Medulla oblongata (tissue), 1 donor: ENCODE measurements at regions not wholly inside any gene's neighbourhood (a gene's known extent, or its start where the extent isn't known, plus 50 kb on each side); places are given as distances from the start of the nearest gene placed in this dataset.

Source experiments
- DNase-seq: peaks from one replicate; pipeline ENCODE4 v3.0.0-alpha.2; 2015; ENCODE audit errors: extremely low spot score

DNA sequence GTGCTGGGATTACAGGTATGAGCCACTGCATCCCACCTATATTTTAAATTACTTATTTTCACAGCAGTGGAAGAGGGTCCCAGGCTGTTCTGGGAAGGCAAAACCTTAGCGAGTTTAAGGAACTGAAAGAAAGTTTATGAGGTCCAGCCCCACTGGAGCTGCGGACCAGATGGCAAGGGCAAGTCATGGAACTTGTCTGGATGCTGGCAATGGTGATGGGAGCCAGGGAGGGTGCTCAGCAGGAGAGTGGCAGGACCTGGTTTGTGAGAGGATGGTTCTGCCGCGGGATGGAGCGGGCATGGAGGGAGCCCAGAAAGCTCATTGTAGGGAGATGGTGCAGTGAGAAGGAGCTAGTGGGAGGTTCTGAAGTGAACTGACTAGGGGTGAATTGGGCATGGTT, 50.6 kb upstream of the SLC45A1 start:
- no peak for DNase-seq

DNA sequence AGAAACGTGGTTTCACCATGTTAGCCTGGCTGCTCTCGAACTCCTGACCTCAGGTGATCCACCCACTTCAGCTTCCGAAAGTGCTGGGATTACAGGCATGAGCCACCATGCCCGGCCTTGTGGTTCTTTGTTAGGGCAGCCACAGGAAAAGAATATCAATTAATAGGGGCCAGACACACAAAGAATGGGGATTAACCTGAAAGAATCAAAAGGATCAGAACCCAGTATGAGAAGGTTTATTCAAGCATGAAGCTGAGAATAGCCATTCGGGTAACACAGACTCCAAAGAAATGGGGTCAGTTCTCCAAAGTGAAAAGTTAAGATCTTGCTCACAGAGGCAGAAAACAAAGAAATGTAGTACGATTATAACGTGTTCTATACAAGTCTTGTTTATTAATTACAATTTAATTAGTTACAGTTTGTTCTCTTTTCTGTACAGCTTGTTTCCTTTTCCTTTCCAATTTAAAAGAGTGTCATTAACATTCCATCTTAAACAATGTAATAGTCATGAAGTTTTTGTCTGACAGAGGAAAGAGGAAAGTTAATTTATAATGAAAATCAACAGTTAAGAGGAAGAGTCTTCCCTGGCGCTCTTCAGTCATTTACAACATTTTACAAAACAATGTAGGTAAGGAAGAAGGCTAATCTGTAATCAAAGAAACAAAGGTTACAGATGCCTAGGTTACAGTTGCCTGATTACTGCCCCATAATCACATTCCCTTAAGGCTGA, 51.3 kb upstream of the SLC45A1 start:
- DNase-seq, result no peak

DNA sequence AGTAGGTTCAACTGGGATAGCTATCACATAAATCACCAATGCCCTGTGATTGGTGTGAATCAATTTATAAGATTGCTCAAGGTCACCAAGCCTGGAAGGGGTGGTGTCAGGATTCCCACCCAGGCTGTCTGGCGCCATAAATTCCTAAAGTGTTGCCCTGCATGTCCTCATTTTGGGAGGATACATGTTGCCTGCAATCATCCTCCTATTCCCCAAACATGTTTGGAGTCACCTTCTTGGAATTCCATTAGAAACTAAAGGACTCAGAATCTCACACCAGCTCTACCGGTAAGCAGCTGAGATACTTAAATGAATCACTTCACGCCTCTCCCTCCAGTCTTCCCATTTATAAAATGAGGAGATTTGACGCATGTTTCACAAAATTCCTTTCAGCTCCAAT, 54.1 kb upstream of the SLC45A1 start:
- no peak for DNase-seq

DNA sequence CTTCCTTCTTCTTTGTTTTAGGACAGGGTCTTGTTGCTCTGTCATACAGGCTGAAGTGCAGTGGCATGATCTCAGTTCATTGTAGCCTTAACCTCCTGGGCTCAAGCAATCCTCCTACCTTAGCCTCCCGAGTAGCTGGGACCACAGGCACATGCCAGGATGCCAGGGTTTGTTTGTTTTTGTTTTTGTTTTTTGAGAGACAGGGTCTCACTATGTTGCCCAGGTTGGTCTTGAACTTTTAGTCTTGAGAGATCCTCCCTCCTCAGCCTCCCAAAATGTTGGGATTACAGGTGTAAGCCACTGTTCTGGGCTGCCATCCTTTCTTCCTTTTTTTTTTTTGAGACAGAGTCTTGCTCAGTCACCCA, 56.5 kb upstream of the SLC45A1 start:
- no peak for DNase-seq

DNA sequence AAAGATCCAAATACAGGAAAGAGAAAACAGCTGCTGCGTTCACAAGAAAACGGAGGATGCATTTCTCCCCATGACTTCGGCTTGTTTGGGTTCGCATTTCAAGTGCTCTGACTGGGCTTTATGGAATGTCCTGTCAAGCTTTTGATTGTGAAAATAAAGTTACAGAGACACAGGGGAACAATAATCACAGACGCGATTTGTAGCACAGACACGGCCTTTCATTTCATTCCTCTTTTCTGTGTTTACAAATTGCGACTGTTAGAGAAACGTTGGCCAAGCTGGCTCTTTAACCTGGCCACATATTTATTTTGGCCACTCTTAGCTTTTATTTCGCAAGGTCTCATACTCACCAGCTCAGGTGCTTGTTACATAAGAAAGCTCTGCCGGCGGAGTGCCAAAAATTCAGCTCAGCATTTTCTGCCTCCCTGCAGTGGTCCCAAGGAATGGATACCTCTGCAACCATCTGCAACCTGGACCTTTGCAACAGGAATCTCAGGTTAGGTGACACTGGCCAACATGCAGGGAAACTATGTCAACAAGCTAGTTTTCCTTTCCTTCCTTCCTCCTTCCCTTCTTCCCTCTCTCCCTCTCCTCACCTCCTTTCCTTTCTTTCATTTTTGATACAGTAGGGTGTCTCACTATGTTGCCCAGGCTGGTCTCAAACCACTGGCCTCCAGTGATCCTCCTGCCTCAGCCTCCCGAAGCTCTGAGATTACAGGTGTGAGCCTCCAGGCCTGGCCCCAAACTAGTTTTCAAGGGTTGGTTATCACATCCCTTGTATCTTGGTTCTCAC, 58.2 kb upstream of the SLC45A1 start:
- no peak for DNase-seq

DNA sequence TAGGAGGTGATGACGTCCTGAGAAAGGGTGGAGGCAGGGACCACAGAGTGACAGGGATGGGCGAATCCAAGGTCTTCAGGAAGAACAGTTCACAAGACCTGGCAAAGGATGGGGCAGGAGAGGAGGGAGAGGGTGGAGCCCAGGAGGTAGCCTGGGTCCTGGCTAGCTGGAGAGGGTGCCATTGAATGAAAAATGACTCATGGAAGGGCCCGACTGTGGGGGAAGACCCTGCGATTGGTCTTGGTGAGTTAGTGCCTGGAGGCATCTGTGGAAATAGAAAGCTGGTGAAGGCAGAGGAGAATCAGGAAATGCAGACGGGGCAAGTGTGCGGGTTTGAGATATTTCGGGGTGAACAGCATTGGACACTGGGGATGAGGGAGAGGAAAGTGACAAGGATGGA, 60.3 kb upstream of the SLC45A1 start:
- DNase-seq, result no peak

DNA sequence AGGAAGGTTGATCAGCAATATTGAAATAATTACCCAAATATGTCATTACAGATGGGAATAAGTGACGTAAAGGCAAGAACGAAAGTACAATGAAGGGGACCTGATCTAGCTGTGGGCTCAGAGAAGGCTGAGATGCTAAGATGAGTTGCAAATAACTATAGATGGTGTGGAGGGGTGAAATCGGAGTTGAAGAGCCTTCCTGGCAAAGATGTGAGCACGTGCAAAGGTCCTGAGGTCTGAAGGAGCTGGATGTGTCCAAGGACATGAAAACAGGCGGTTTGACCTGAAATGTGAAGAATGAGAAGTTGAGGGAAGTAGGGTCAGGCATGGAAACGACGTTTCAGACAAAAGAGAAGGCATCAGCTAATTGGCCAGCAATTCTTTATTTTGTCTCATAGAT, 61.6 kb upstream of the SLC45A1 start:
- DNase-seq, result no peak

DNA sequence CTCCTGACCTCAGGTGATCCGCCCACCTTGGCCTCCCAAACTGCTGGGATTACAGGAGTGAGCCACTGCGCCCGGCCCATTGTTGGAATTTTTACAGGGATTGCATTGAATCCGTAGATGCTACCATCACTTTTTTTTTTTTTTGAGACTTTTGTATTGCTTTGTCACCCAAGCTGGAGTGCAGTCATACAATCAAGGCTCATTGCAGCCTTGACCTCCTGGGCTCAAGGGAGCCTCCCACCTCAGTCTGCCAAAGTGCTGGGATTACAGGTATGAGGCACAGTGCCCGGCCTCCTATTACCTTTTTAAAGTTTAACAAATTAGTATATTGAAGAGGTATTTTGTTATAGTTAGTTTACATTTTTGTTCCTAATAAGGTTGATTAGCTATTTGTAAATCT, 62.2 kb upstream of the SLC45A1 start:
- DNase-seq, result no peak

DNA sequence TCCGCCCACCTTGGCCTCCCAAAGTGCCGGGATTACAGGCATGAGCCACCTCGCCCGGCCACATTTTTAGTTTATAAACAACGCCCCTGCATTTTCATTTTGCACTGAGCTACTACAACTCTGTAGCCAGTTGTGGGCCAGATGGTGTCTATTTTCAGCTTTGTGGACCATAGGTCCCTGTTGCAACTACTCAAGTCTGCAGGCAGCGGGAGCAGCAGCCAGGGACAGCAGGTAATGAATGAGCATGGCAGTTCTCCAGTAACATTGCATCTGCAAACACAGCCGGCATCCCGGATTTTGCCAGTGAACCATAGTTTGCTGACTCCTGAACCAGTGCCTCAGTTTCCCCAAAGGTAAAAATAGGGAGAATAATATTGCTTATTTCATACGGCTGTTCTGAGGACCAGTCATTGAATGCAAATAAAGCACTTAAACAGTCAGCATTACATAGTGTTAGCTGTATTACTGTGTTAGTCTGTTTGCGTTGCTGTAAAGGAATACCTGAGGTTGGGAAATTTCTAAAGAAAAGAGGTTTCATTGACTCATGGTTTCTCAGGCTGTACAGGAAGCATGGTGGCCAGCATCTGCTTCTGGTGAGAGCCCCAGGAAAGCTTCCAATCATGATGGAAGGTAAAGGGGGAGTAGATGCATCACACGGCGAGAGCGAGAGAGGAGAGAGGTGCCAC, 65.5 kb upstream of the SLC45A1 start:
- DNase-seq, result no peak

DNA sequence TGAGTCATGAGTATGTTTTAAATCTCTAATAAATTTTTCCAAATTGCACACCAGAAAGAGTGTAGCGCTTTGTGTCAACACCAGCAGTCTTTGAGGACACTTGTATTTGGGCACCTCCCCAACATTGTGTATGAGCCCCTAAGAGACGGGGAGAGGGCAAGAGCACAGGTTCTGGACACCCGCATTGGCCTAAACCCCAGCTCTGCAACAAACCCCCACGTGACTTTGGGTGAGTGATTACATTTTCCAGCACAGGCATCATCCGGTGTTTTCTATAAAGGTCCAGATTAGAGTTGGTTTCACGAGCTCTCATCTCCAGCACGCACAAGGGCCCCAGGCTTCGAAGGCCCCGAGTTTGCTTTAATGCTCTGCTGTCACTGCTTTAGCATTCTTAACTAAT, 66.3 kb upstream of the SLC45A1 start:
- no peak for DNase-seq

DNA sequence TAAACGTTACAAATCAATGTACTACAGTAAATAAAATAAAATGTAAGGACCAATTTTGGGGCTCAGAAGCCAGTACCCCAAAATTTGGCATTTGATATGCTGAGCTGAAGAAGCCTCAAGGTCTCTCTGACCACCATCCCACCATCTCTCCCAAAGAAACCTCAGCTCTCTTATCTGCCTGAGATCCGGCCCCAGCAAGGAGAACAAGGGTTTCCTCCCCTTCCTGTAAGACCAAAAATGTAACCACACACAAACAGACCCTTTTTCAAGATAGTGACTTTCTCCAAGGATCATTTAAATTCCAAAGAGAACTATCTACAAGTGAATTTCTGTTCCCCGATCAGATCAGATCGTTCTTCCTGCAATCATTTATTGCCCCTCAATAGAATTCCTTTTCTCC, 68.1 kb upstream of the SLC45A1 start:
- no peak for DNase-seq

DNA sequence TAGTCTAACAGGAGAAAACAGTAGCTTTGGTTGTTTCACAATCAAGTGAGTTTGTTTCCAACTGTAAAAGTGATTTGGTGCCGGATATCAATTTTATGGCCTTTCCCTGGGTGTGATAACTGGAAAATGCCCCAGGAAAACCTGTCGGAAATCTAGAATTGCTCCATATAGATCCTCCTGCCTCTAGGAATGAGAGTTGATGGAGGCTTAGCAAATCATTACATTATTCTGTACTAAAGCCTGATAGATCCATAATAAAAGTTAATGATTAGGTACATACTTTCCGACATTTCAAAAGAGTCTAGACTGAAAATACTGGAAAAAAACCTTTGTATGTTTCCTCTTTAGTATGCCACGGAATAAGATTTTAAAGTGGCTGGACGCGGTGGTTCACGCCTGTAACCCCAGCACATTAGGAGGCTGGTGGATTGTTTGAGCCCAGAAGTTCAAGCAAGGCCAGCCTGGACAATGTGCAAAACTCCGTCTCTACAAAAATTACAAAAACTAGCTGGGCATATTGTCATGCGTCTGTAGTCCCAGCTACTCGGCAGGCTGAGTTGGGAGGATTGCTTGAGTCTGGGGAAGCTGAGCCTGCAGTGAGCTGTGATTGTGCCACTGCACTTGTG, 70.0 kb upstream of the SLC45A1 start:
- DNase-seq, result no peak

DNA sequence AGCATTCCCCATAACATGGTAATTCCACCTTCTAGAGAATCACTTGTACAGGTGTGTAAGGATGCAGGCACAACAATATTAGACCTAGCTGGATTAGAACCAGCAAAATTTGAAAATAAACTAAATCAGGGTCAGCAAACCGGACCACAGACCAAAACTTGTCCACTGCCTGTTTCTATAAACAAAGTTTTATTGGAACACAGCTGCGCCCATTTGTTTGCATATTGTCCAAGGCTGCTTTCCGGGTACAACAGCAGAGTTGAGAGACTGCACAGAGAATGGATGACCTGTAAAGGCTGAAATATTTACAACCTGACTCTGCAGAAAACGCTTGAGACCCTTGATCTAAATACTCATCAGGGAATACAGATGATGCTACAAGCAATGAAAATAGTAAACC, 73.6 kb upstream of the SLC45A1 start:
- no peak for DNase-seq

DNA sequence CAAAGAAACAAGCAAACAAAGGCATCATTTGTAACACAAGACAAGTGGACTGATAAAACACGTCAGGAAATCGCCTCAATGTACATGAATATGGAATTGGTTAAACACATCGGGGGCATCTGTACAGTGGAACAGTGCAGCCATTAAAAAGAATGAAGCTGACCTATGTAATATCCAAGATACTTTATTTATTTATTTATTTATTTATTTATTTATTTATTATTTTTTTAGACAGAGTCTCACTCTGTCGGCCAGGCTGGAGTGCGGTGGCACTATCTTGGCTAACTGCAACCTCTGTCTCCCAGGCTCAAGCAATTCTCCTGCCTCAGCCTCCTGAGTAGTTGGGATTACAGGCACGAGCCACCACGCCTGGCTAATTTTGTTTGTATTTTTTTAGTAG, 75.4 kb upstream of the SLC45A1 start:
- DNase-seq, result no peak

DNA sequence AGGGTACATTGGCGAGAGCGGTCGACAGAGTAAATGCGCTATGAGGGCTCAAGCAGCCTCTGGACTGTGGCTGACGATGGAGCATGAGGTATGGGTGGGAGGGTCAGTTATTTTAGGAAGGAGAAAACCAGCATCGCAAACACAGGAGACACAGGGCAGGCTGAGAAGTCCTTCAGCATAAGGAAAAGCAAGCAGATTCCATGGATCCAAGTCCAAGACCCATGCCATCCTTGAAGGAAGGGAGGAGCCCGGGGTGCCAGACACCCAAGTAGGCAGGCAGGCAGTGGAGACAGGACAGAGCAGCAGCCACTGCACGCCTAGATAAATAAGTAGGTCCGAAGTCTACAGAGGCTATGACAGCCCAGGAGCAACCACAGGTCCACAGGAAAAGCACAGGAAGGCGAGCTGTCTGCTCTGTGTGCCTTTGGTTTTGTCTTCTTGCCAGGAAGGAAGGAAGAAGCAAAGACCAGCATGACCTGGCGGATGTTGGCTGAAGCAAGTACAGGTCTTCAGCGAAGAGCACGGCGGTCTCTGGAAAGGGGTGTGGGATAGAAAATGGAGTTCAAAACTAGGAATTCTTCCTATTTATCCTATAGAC, 76.4 kb upstream of the SLC45A1 start:
- no peak for DNase-seq

DNA sequence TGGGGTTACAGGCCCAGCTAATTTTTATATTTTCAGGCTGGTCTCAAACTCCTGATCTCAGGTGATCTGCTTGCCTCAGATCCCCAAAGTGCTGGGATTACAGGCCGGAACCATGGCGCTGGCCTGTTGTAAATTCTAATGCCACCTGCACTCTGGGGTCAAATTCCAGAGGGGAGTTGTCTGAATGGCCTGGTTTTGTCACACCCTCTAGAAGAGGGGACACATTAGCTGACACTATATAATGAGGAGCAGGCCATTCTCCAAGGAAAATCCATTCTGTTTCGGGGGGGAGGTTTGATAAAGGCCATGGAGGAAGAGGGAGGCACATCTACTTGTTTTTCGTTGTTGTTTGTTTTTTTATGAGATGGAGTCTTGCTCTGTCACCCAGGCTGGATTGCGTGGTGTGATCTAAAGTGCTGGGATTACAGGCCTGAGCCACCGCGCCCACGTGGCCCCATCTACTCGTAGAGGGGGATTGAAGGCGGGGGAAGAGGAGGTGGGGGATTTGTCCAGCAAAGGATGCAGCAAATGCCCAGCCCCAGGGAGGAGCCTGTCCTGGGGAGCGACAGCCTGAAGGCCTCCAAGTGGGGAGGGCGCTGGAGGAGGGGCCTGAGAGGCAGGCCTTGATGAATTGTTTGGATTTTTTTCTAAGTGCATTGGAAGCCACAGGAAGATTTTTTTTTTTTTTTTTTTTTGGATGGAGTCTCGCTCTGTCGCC, 78.4 kb upstream of the SLC45A1 start:
- DNase-seq, result no peak

DNA sequence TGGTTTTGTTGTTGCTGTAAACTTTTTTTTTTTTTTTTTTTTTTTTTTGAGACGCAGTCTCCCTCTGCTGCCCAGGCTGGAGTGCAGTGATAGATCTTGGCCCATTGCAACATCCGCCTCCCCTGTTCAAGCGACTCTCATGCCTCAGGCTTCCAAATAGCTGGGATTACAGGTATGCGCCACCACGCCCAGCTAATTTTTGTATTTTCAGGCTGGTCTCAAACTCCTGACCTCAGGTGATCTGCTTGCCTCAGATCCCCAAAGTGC, 78.9 kb upstream of the SLC45A1 start:
- no peak for DNase-seq

DNA sequence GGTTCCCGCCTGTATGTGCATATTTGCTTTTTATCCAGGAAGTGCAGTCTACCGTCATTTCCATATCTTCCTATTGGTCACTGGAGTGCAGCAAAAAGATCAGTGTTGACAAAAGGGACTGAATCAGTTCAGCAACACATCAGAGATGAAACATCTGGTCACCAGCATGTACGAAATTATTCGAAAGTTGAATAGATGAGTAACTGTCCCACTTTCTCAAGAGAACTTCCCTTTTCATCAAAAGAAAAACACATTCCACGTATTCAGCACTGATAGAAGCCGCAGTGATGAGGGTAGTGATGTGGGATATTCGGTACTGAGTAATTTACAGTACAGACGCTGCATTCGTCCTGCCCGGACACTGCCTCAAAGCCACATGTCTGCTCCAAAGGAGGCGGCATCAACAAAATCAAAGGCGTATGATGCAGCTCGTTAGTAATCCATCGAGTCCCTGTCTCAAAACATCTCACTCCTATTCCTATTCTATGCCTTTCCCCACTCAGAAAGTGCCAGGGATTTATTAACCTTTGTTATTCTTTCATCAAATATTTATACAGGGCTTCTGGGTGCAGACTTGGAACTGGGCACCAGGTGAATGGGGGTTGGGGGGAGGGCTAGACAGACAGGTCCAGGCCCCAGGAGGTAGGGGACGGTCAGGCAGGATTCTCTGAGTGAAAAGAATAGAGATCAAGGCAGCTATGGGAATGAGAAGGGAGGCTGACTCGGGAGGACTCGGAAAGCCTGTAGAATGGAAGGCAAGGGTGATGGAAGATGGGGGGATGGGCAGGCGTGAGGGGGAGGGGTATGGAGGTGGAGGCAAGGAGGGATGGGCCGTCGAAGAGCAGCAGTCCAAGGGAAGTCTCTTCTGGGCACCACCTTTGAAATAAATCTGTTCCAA, 79.5 kb upstream of the SLC45A1 start:
- no peak for DNase-seq

DNA sequence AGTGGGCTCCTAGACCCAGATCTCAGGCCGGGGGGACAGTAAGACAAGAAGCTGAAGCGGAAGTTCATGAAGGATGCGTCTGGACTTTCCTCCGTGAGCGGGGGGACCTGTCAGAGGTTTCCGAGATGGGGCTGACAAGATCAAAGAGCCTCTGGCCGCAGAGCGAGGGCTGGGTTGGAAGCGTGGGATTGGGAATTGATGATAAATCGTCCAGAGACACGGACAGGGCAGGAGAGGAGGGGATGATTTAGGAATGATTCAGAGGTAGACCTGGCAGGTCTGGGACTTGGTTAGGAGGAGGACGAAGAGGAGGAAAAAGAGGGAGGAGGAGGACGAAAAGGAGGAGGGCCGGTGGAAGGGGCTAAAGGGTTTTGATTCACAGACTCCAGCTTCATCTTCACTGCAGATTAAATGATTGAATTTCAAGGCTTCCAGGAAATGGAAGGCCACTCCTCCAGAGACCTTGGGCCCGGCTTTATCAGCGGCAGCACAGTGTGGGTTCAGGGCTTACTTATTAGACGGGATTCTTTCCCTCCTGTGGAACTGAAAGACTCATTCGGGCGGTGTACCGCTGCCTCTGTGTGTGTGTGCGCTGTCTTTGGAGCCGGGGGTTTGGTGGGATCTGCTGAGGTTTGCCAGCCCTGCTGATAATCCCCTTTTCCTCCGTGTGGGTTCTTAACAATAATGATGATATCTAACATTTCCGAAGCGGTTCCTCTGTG, 85.7 kb upstream of the SLC45A1 start:
- DNase-seq, result no peak

DNA sequence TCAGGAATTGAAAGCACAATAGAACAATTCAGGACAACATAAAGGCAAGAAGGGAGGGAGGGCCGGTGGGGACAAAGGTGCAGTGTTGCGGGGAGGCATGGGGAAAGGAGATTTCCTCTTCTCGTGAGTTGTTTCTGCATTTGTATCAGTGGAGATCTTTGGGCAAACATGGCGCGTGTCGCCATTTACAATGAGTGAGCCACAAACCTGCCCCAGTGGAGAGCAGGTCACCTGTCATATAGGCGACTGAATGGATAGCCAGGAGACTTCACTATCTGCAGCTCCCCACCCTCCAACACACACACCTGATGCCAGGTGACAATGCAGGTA, 87.7 kb upstream of the SLC45A1 start:
- DNase-seq, result no peak
